CD4-positive, alpha-beta T cell treated with Interleukin-12 subunit alpha and Interleukin-12 subunit beta, for 1 hour (primary cell): ENCODE measurements at regions not wholly inside any gene's neighbourhood (a gene's known extent, or its start where the extent isn't known, plus 50 kb on each side); places are given as distances from the start of the nearest gene placed in this dataset.
"Not testable (repeated sequence)": the region's sequence is repeated elsewhere in the genome, so short reads cannot be mapped to it uniquely, and the experiment has no call there.

Experiments
- DNase-seq: peaks from one replicate; pipeline ENCODE4 v3.0.0-alpha.2; 2020

DNA sequence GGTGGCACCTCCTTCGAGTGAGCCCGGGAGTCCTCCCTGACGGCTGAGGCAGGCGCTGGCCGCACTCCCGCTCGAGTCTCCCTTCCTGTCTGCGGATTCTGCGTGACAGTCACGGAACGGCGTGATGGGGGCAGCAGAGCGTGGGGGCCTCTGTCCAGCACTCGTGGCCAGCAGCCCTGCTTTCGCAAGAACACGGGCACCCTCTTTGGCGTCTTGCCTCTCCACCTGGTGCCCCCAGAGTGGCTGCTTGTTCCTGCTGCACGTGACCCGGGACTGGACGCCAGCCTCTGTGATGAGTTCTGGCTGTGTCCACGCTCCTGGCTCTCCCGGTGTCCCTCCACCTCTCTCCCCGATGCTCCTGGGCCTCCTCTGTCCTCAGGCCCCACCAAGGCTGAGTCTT lies 136.9 kb downstream of the TMEM121 start:
- DNase-seq = not testable (repeated sequence)

DNA sequence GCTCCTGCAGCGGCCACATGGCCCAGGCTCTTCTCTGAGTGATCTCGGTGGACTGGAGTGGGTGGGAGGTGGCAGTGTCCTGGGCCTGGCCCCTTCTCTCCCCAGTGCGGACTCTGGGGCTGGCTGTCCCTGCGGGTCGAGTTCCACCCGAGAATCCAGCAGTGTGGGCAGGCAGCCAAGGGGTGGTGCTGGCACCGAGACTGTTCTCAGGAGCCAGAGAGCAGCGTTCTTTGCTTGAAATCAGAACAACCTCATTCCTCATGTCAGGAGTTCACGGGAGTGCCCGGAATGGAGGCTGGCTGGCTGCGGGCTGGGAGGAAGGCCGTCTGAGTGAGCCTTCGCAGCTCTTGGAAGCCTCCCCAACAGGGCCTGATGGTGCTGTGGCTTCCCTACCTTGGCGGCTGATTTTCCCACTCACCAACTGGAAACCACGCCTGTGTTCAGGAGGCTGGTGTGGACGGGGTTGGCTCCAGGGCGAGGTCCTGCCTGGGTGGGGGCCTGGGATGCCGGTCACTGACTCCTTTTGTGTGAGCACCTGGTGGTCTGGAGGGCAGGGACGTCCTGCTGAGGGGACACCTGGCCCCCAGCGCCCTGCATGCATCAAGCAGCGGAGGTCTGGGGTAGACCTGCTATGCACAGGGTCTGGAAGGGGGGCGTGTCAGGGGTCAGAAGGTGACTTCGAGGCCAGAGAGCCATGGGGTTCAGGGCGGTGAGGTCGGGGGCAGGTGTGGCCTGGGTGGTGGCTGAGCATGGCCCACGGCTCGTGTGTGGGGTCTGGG lies 137.6 kb downstream of the TMEM121 start:
- not testable (repeated sequence) for DNase-seq

DNA sequence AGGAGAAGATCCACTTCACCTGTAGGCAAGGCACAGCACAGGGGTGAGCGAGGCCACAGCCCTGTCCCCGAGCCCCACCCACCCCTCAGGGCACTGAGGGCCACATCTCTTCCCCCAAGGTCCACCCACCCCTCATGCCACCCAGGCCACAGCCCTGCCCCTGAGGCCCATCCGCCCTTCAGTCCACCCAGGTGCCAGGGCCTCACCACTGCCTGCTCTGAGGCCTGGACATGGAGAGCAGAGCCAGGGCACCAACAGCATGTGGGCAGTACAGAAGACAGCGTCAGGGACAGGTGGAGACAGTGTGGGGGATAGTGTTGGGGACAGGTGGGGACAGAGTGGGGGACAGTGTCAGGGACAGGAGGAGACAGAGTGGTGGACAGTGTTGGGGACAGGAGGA lies 138.3 kb downstream of the TMEM121 start:
- no peak for DNase-seq

DNA sequence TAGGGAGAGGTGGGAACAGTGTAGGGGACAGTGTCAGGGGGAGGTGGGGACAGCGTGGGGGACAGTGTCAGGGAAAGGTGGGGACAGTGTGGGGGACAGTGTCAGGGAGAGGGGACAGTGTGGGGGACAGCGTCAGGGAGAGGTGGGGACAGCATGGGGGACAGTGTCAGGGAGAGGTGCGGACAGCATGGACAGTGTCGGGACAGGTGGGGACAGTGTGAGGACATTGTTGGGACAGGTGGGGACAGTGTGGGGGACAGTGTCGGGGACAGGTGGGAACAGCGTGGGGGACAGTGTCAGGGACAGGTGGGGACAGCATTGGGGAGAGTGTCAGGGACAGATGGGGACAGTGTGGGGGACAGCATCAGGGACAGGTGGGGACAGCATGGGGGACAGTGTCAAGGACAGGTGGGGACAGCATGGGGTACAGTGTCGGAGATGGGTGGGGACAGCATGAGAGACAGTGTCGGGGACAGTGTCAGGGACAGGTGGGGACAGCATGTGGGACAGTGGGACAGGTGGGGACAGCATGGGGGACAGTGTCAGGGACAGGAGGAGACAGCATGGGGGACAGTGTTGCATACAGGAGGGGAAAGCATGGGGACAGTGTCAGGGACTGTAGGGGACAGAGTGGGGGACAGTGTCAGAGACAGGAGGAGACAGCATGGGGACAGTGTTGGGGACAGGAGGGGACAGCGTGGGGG lies 139.0 kb downstream of the TMEM121 start:
- DNase-seq = no peak

DNA sequence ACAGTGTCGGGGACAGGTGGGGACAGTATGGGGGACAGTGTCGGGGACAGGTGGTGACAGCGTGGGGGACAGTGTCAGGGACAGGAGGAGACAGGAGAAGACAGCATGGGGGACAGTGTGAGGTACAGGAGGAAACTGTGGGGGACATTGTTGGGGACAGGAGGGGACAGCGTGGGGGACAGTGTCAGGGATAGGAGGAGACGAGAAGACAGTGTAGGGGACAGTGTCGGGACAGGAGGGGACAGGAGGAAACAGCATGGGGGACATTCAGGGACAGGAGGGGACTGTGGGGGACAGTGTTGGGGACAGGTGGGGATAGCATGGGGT lies 139.5 kb downstream of the TMEM121 start:
- no peak for DNase-seq

DNA sequence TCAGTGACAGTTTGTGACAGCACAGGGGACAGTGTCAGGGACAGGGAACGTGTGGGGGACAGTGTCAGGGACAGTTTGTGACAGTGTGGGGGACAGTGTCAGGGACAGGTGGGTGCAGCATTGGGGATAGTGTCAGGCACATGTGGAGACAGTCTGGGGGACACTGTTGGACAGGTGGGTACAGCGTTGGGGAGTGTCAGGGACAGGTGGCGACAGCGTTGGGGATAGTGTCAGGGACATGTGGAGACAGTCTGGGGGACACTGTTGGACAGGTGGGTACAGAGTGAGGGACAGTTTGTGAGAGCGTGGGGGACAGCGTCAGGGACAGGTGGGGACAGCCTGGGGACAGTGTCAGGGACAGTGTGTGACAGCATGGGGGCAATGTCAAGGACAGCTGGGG lies 140.0 kb downstream of the TMEM121 start:
- no peak for DNase-seq

DNA sequence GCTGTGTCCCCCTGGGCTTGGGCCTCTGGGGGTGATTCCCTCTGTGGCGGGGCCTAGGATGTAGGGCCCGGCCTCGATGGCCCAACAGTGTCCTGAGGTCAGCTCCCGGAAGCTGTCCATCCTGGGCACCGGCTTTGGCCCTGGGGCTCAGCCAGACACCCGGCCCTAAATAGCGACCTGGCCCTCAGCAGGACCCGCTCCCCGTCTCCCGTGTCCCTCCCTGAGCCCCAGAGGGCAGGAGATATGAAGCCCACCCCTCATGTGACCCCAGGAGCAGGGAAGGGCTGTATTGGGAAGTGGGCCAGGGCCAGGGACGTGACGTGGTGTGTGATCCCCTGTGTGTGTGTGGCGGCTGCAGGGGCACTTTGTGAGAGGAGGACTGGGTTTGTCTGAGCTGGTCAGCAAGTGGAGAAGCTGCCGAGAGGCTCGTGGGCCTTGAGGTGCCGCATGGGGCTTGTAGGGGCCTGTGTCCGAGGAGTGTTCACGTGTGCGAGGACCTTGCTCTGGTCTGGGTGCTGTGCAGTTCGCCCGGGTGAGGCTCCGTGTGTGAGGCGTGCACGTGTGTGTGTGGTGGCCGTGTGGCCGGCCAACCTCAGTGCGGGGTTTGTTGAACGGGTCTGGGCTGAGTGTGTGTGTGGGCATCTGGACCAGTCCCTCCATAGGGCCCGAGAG lies 140.7 kb downstream of the TMEM121 start:
- DNase-seq = not testable (repeated sequence)

DNA sequence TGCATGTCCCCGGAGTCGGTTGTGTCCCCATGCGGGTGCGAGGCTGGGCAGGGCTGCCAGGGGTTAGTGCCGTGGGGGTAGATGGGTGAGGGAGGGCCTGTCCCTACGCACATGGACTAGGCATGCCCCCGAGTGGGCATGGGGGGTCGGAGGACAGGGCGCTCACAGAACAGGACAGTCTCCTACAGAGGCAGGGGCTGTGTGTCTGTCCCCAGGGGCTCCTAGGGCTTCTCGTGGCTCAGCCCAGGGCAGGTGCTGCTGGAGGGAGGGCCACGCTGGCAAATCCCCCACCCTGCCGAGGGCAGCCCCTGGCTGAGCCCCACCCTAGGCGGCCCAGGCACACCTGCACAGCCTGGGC lies 141.3 kb downstream of the TMEM121 start:
- DNase-seq = not testable (repeated sequence)

DNA sequence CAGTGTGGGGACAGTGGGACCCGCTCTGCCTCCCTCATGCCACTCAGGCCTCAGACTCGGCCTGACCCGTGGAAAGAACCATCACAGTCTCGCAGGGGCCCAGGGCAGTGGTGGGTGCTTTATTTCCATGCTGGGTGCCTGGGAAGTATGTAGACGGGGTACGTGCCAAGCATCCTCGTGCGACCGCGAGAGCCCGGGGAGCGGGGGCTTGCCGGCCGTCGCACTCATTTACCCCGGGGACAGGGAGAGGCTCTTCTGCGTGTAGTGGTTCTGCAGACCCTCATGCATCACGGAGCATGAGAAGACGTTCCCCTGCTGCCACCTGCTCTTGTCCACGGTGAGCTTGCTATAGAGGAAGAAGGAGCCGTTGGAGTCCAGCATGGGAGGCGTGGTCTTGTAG lies 141.6 kb downstream of the TMEM121 start:
- not testable (repeated sequence) for DNase-seq

DNA sequence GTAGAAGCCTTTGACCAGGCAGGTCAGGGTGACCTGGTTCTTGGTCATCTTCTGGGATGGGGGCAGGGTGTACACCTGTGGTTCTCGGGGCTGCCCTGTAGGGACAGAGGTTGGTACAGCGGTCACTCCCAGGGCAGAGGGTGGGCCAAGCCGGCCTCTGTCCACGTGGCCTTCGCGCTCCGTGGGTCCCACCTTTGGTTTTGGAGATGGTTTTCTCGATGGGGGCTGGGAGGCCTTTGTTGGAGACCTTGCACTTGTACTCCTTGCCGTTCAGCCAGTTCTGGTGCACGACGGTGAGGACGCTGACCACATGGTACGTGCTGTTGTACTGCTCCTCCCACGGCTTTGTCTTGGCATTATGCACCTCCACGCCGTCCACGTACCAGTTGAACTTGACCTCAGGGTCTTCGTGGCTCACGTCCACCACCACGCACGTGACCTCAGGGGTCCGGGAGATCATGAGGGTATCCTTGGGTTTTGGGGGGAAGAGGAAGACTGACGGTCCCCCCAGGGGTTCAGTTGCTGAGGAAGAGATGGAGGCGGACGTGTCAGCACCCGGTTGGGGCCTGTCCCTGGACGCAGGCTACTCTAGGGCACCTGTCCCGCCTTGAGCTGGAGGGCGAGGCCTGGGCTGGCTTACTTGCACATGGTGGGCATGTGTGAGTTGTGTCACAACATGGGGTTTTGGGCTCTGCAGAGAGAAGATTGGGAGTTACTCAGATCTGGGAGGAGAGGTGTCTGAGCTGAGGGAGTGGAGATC lies 142.3 kb downstream of the TMEM121 start:
- DNase-seq = not testable (repeated sequence)

DNA sequence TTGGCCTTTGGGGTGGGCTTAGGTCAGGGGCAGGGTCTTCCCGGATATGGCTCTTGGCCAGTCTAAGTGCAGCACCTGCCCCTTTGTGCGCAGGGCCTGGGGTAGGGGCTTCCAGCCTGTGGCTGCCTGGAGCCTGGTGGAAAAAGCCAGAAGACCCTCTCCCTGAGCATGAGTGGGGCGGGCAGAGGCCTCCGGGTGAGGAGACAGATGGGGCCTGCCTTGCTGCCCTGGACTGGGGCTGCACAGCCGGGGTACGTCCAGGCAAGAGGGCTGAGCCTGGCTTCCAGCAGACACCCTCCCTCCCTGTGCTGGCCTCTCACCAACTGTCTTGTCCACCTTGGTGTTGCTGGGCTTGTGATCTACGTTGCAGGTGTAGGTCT lies 142.8 kb downstream of the TMEM121 start:
- DNase-seq = not testable (repeated sequence)

DNA sequence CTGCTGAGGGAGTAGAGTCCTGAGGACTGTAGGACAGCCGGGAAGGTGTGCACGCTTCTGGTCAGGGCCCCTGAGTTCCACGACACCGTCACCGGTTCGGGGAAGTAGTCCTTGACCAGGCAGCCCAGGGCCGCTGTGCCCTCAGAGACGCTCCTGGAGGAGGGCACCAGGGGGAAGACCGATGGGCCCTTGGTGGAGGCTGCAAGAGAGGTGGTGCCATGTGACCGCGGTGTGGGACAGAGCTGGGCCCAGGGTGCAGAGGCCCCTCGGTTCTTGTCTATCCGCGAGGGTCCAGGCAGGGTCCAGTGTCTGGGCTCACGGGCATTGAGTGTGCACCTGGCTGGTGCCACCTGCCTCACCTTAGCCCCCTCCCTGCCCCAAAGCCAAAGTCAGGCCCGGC lies 143.3 kb downstream of the TMEM121 start:
- not testable (repeated sequence) for DNase-seq

DNA sequence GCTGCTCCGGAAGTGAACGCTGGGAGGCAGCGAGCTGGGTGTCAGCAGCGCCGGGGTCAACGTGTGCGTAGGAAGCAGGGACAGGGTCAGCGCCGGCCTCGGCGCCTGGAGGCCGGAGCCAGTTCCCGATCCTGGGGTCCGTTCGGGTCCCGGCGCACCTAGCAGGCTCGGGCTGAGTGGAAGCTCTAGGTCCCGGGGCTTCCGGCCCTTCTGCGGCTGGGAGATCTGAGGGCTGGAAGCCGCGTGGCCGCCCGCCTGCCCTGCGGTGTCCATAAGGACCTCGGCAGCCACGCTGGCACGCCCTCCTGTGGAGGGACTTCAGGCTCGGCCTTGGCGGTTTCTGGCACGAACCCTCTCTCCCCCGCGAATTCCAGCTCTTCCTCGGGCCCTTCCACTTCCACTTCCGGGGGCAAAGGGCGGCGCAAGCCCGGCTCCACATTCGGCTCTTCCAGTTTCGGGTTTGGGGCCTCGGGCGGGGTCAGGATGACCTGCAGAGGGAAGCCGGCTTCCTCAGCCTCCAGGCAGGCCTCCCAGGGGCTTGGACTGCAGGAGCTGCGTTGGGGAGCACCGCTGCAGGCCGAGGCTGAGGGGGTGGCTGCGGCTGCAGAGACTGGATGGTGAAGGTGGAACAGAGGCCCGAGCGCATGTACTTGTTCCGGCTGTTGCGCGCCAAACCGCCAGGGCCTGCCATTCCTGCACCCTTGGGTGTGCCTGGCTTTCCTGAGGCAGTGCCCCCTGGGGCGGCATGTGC lies 146.2 kb downstream of the TMEM121 start:
- DNase-seq = not testable (repeated sequence)

DNA sequence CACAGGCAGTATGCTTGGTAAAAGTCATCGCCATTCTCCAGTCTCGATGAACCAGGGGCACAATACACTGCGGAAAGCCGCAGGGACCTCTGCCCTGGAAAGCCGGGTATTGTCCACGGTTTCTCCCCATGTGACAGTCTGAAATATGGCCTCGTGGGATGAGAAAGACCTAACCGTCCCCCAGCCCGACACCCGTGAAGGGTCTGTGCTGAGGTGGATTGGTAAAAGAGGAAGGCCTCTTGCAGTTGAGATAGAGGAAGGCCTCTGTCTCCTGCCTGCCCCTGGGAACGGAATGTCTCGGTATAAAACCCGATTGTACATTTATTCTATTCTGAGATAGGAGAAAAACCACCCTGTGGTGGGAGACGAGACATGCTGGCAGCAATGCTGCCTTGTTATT lies 149.1 kb downstream of the TMEM121 start:
- not testable (repeated sequence) for DNase-seq

DNA sequence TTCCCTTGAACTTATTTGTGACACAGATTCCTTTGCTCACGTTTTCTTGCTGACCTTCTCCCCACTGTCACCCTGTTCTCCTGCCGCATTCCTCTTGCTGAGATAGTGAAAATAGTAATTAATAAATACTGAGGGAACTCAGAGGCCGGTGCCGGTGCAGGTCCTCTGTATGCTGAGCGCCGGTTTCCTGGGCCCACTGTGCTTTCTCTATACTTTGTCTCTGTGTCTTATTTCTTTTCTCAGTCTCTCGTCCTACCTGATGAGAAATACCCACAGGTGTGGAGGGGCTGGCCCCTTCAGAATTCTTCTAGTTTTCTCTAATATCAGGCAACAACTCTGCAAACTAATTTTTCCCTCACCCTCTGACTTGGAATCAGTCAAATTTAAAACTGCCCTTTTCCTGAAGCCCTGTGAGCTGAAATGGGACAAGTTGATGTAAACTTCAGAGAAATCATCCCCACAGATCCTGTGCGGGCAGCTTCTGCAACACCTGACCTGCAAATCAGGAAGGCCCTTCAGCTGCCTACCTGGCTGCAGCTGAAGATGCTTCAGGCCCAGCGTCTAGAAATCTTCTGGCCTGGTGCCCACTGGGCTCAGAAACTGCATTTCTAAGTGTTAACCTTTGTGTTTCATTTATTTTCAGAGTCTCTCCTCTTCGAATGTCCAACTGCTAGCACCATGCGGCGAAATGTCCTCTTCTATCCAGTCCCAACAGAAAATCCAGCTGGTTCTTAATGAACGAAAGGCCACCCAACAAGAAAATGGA lies 149.7 kb downstream of the TMEM121 start:
- not testable (repeated sequence) for DNase-seq

DNA sequence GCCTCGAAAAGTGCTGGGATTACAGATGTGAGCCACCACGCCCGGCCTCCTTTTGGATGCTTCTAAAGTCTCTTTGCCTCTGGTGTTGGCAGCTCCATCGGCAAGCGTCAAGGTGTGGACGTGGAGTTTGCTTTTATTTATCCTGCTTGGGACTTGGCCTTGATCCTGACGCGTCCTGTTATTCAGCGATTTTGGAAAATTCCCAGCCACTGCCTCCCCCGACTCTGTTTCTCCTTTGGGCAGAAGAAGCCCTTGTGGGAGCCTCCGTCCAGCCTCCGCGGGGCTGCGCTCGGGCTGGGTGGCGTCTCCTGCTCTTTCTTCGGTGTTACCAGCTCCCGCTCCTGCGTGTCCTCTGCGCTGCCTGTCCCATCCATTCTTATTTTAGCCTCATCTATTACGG lies 151.7 kb downstream of the TMEM121 start:
- not testable (repeated sequence) for DNase-seq

DNA sequence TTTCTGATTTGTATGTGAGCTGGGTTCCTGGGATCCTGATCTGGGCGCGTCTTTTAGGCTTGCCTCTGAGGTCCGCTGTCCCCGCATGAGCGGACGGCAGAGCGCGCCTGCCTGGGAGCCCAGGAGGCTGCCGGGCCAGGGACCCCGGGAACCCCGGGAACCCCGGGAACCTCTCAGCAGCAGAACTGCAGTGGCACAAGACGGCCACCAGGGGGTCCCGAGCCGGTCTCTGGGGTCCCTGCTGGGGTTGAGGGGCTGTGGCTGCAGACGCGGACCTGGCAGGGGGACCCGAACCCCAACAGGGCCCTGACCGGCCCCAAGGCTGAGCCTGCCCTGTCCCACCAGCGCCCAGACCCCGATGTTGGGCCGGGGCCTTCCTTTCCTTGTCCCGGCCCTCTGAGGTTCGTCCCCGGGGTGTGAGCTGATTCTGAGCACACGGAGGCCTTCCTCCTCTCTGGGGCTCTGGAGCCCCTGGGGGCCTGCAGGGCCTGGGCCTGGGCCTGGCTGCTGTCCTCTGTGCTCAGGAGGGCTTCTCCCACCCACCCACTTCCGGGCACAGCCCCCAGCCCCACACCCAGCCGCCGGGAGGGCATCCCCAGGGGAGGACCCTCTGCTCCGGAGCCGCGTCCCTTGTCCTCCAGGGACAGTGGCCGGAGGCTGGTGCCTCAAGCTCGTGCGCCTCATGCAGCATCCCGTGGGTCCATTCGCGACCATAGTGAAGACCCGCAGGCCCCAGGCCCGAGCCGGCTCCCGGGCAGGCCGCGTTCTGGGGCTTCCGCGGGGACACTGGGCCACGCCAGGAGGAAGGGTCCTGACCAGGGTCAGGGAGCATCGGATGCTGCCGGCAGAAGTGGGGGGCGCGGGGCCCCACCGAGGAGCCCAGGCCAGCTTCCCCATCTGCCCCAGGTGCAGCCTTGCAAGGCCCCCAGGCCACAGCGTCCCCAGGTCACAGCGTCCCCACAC lies 152.9 kb downstream of the TMEM121 start:
- not testable (repeated sequence) for DNase-seq

DNA sequence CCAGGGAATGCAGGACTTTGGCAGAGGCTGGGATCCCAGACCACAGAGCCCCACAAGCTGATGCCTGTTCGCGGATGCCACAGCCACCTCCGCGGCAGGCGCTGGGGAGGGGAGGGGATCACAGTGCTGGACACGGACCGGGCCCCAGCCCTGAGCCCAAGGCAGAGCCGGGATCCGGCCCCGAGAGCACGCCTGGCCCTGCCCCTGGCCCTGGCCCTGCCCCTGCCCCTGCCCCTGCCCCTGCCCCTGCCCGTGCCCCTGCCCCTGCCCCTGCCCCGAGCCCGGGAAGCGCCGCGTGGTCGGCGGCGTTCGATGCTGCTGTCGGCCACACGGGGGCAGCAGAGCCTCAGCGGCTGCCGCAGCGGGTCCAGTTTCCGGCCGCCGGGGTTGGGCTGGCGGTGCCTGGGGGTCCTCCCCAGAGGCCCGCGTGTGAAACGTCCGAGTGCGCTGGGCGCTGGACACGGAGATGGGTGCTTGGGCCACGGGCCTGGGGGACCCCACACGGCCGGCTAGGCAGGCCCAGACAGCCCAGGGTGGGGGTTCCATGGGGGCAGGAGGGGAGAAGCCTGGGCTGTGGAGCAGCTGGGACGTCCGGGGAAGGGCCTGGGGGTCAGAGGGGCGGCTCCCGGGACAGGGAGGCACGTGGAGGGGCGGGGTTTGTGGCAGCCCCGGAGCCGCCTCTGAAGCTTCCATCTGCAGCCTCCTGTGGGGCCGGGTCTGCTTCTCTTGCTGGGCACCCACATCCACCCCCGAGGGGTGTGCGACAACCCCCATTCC lies 153.8 kb downstream of the TMEM121 start:
- not testable (repeated sequence) for DNase-seq

DNA sequence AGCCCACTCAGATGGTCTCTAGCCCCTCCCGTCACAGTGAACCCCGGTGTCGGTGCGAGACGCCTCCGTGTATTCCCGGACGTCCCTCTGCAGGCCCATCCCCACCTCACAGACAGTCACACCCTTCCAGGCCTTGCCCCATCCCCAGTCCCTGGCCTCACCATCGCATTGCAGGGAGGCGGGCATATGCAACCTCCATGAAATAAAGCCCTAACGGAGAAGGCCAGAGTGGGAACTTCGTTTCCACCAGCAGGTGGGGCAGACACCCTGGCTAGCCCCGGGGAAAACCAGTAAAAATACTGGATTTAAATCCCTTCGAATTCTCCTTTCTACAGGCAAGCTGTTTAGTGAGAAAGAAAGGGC lies 154.3 kb downstream of the TMEM121 start:
- DNase-seq = not testable (repeated sequence)
